ENCODE measurements at regions not wholly inside any gene's neighbourhood (a gene's known extent, or its start where the extent isn't known, plus 50 kb on each side); places are given as distances from the start of the nearest gene placed in this dataset.

- Histone ChIP-seq H3K79me2 (ENCODE audit: control insufficient read depth, insufficient read depth, low read length) (no peaks in the 10 kb centered on the region), H3K4me3 (replicated peaks in 1 of 4; ENCODE audit: control extremely low read depth in 1 of 4, insufficient read depth in 1 of 4, low read depth in 3 of 4, low read length in 4 of 4) (no peak overlapping the region), H4K20me1 (ENCODE audit: control insufficient read depth, extremely low read depth, insufficient read depth, low read length) (no peaks in the 10 kb centered on the region), H3K36me3 (ENCODE audit: control insufficient read depth, insufficient read depth, low read length) (no peaks in the 10 kb centered on the region), H3K27me3 (ENCODE audit: control insufficient read depth, insufficient read depth, low read length) (no peaks in the 10 kb centered on the region), H3K9ac (ENCODE audit: insufficient read depth, low read length) (no peak overlapping the region), H2AFZ (ENCODE audit: low read length) (no peak overlapping the region), H3K4me1 (ENCODE audit: control insufficient read depth, extremely low read depth, insufficient read depth, low read length) (no peaks in the 10 kb centered on the region), H3K4me2 (ENCODE audit: extremely low read depth, insufficient read depth, low read length) (no peak overlapping the region), H3K9me3 (ENCODE audit: control insufficient read depth, insufficient read depth, low read depth, low read length) (no peaks in the 10 kb centered on the region), H3K27ac (ENCODE audit: insufficient read depth, low read length) (no peak overlapping the region)
- TF ChIP-seq CTCF (conservative IDR thresholded peaks at IDR 0.05 in 1 of 2, IDR thresholded peaks at IDR 0.05 in 1 of 2; ENCODE audit: low read depth in 1 of 2, low read length in 2 of 2) (no peak), EZH2 (IDR thresholded peaks at IDR 0.05; ENCODE audit: low read length, missing control alignments) (no peak)
- no peak for DNase-seq (ENCODE audit: low read depth in 2 of 2)
Observed at GRCh38 chr2:128841803-128842202, 523.1 kb upstream of the HS6ST1 start.

GRCh38 chr2:128867311-128867710 is 548.6 kb upstream of the HS6ST1 start:
- Histone ChIP-seq H4K20me1 (ENCODE audit: control insufficient read depth, extremely low read depth, insufficient read depth, low read length) (no peaks in the 10 kb centered on the region), H3K4me2 (ENCODE audit: extremely low read depth, insufficient read depth, low read length) (no peak overlapping the region), H3K79me2 (ENCODE audit: control insufficient read depth, insufficient read depth, low read length) (no peaks in the 10 kb centered on the region), H3K9ac (ENCODE audit: insufficient read depth, low read length) (no peak overlapping the region), H3K9me3 (ENCODE audit: control insufficient read depth, insufficient read depth, low read depth, low read length) (no peaks in the 10 kb centered on the region), H3K4me3 (replicated peaks in 1 of 4; ENCODE audit: control extremely low read depth in 1 of 4, insufficient read depth in 1 of 4, low read depth in 3 of 4, low read length in 4 of 4) (no peak overlapping the region), H2AFZ (ENCODE audit: low read length) (no peak overlapping the region), H3K4me1 (ENCODE audit: control insufficient read depth, extremely low read depth, insufficient read depth, low read length) (no peaks in the 10 kb centered on the region), H3K27me3 (ENCODE audit: control insufficient read depth, insufficient read depth, low read length) (no peaks in the 10 kb centered on the region), H3K36me3 (ENCODE audit: control insufficient read depth, insufficient read depth, low read length) (no peaks in the 10 kb centered on the region), H3K27ac (ENCODE audit: insufficient read depth, low read length) (no peak overlapping the region)
- no peak for DNase-seq (ENCODE audit: low read depth in 2 of 2)
- TF ChIP-seq CTCF (conservative IDR thresholded peaks at IDR 0.05 in 1 of 2, IDR thresholded peaks at IDR 0.05 in 1 of 2; ENCODE audit: low read depth in 1 of 2, low read length in 2 of 2) (no peak), EZH2 (IDR thresholded peaks at IDR 0.05; ENCODE audit: low read length, missing control alignments) (no peak)

- no peaks in the 10 kb centered on the region for H3K36me3 ChIP-seq (ENCODE audit: control insufficient read depth, insufficient read depth, low read length)
- H3K4me2 ChIP-seq (ENCODE audit: extremely low read depth, insufficient read depth, low read length): no peak overlapping the region
- TF ChIP-seq EZH2 (IDR thresholded peaks at IDR 0.05; ENCODE audit: low read length, missing control alignments): no peak
- no peak for TF ChIP-seq CTCF (conservative IDR thresholded peaks at IDR 0.05 in 1 of 2, IDR thresholded peaks at IDR 0.05 in 1 of 2; ENCODE audit: low read depth in 1 of 2, low read length in 2 of 2)
- no peak overlapping the region for H2AFZ ChIP-seq (ENCODE audit: low read length)
- no peak overlapping the region for H3K4me3 ChIP-seq (replicated peaks in 1 of 4; ENCODE audit: control extremely low read depth in 1 of 4, insufficient read depth in 1 of 4, low read depth in 3 of 4, low read length in 4 of 4)
- H3K9me3 ChIP-seq (ENCODE audit: control insufficient read depth, insufficient read depth, low read depth, low read length): no peaks in the 10 kb centered on the region
- no peak overlapping the region for H3K9ac ChIP-seq (ENCODE audit: insufficient read depth, low read length)
- no peak overlapping the region for H3K27ac ChIP-seq (ENCODE audit: insufficient read depth, low read length)
- no peaks in the 10 kb centered on the region for H3K4me1 ChIP-seq (ENCODE audit: control insufficient read depth, extremely low read depth, insufficient read depth, low read length)
- H3K79me2 ChIP-seq (ENCODE audit: control insufficient read depth, insufficient read depth, low read length): no peaks in the 10 kb centered on the region
- no peaks in the 10 kb centered on the region for H4K20me1 ChIP-seq (ENCODE audit: control insufficient read depth, extremely low read depth, insufficient read depth, low read length)
- DNase-seq (ENCODE audit: low read depth in 2 of 2): no peak
- no peaks in the 10 kb centered on the region for H3K27me3 ChIP-seq (ENCODE audit: control insufficient read depth, insufficient read depth, low read length)
Observed at GRCh38 chr2:128867936-128868636, 549.4 kb upstream of the HS6ST1 start.
